Sigmoid colon (tissue), 6 donors: ENCODE measurements at regions not wholly inside any gene's neighbourhood (a gene's known extent, or its start where the extent isn't known, plus 50 kb on each side); places are given as distances from the start of the nearest gene placed in this dataset.

ENCODE experiments used
- DNase-seq: peaks from one replicate; pipeline ENCODE4 v3.0.0-alpha.2; 2019
- H3K27ac ChIP-seq, 4 donors: fragments of 200-600 bp; sonication (generic); one replicate each; pipeline ENCODE4 v1.5.1; 2016 to 2019; ENCODE audit warnings: mild to moderate bottlenecking in 1 of 4
- H3K27me3 ChIP-seq, 3 donors: fragments of 200-600 bp; sonication (generic); one replicate each; pipeline ENCODE4 v1.5.1; 2019; ENCODE audit warnings: mild to moderate bottlenecking in 1 of 3
- H3K36me3 ChIP-seq, 4 donors: fragments of 200-600 bp; sonication (generic); one replicate each; pipeline ENCODE4 v1.5.1; 2016 to 2019
- H3K4me1 ChIP-seq, 4 donors: fragments of 200-600 bp; sonication (generic); one replicate each; pipeline ENCODE4 v1.5.1; 2017 to 2019
- H3K4me3 ChIP-seq, 4 donors: fragments of 200-600 bp; sonication (generic); one replicate each; pipeline ENCODE4 v1.5.1; 2017 to 2019; ENCODE audit warnings: mild to moderate bottlenecking in 2 of 4, moderate library complexity in 1 of 4
- H3K9me3 ChIP-seq, 4 donors: fragments of 200-600 bp in 3 of 4; sonication (generic) in 3 of 4; one replicate each; pipeline versions ENCODE4 v1.5.1 to v1.6.1; 2013 to 2019
- CTCF ChIP-seq, 4 experiments: fragments of 450-650 bp in 3 of 4; fragments of 200-600 bp in 1 of 4; IDR thresholded peaks; one replicate each; pipeline ENCODE4 v1.5.1; 2016 to 2019; ENCODE audit warnings: antibody characterized with exemption in 4 of 4, mild to moderate bottlenecking in 3 of 4, moderate library complexity in 2 of 4
- EP300 ChIP-seq, 4 donors: sonication (generic); formaldehyde crosslinking; IDR thresholded peaks; one replicate each; pipeline ENCODE4 v1.6.1; 2017; ENCODE audit warnings: antibody characterized with exemption in 4 of 4
- POLR2A ChIP-seq, 2 donors: fragments of 450-650 bp; IDR thresholded peaks; one replicate each; pipeline ENCODE4 v1.6.1; 2016; ENCODE audit warnings: antibody characterized with exemption in 2 of 2, mild to moderate bottlenecking in 2 of 2, moderate library complexity in 2 of 2
- POLR2AphosphoS5 ChIP-seq, 4 donors: sonication (generic); formaldehyde crosslinking; IDR thresholded peaks; one replicate each; pipeline ENCODE4 v1.6.1; 2017; ENCODE audit warnings: antibody characterized with exemption in 4 of 4
- WGBS, 2 donors: extraction: QIAGEN DNeasy Blood & Tissue Kit; methylation state at CpG; one replicate each; pipeline ENCODE4 v1.1.7; 2013; 5-methylcytosine and 5-hydroxymethylcytosine counted together
- intact Hi-C: fragments of 100-400 bp; cut with DNase I; formaldehyde crosslinking; loops from one replicate; pipeline ENCODE4 v1.15.1; 2023
- donor health status: healthy with polysubstance abuse.
- donor health status: healthy.

- Histone ChIP-seq H3K4me1 (peaks cover 0 to 6% (median 0%) of the 10 kb centered on the region in 4 donors), H3K9me3 (peaks cover 0 to 9% (median 2%) of the 10 kb centered on the region in 4 donors), H3K27ac (no peak overlapping the region), H3K4me3 (no peak overlapping the region), H3K36me3 (no peaks in the 10 kb centered on the region), H3K27me3 (no peaks in the 10 kb centered on the region)
- 86 to 87% methylated on average over 2 of the region's 2 CpGs for WGBS, 2 donors
- intact Hi-C loops, result no loop called here
- no peak for TF ChIP-seq CTCF (IDR thresholded peaks at IDR 0.05)
- no peak for TF ChIP-seq EP300 (IDR thresholded peaks at IDR 0.05)
- no peak for TF ChIP-seq POLR2AphosphoS5 (IDR thresholded peaks at IDR 0.05)
- TF ChIP-seq POLR2A (IDR thresholded peaks at IDR 0.05), result no peak
- DNase-seq, result no peak
These were observed 281.7 kb upstream of the CXADR start for GRCh38 chr21:17231124-17231523.

DNA sequence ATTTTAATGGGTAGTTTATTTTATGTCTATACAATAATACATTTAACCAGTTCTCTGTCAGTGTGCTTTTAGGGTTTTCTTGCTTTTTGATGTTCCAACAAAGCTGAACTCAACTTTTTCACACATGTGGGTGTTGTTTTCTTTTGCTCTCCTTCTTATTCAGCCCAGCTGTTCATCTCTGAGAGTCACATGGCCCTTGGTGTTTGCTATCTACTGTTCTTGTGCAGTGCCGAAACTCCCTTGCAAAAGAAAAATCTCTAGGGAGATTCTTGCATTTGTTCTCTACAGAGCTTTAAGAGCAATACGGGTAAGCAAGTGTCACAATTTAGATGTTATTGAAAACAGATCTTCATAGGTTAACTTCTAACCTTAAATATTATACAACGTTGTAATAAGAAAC is 281.1 kb upstream of the CXADR start:
- no peak for DNase-seq
- no peaks in the 10 kb centered on the region for H3K36me3 ChIP-seq
- intact Hi-C loops, result no loop called here
- no peaks in the 10 kb centered on the region for H3K27me3 ChIP-seq
- H3K4me1 ChIP-seq, result peaks cover 0 to 6% (median 0%) of the 10 kb centered on the region in 4 donors
- 79 to 81% methylated on average over 3 of the region's 3 CpGs for WGBS, 2 donors
- H3K27ac ChIP-seq, result no peak overlapping the region
- H3K9me3 ChIP-seq, result peaks cover 0 to 9% (median 2%) of the 10 kb centered on the region in 4 donors
- H3K4me3 ChIP-seq, result no peak overlapping the region
- TF ChIP-seq POLR2AphosphoS5 (IDR thresholded peaks at IDR 0.05) (peak in 1 of 4 donors; percentile 21), EP300 (IDR thresholded peaks at IDR 0.05) (no peak), POLR2A (IDR thresholded peaks at IDR 0.05) (no peak)

- H3K27me3 ChIP-seq, result no peaks in the 10 kb centered on the region
- H3K4me3 ChIP-seq, result no peak overlapping the region
- intact Hi-C loops, result no loop called here
- DNase-seq, result no peak
- TF ChIP-seq POLR2AphosphoS5 (IDR thresholded peaks at IDR 0.05) (no peak), CTCF (IDR thresholded peaks at IDR 0.05) (no peak), EP300 (IDR thresholded peaks at IDR 0.05) (no peak), POLR2A (IDR thresholded peaks at IDR 0.05) (no peak)
- no peak overlapping the region for H3K27ac ChIP-seq
- H3K36me3 ChIP-seq, result no peaks in the 10 kb centered on the region
- H3K9me3 ChIP-seq, result no peaks in the 10 kb centered on the region
- no peaks in the 10 kb centered on the region for H3K4me1 ChIP-seq
These were observed 274.4 kb upstream of the CXADR start for GRCh38 chr21:17238468-17238867.

GRCh38 chr21:17250778-17251241 is 262.0 kb upstream of the CXADR start:
- no peaks in the 10 kb centered on the region for H3K36me3 ChIP-seq
- intact Hi-C loops, result no loop called here
- H3K27me3 ChIP-seq, result no peaks in the 10 kb centered on the region
- no peaks in the 10 kb centered on the region for H3K4me1 ChIP-seq
- no peak for DNase-seq
- no peaks in the 10 kb centered on the region for H3K9me3 ChIP-seq
- WGBS, 2 donors, result 13 to 55% methylated on average over 2 of the region's 2 CpGs
- no peak overlapping the region for H3K4me3 ChIP-seq
- H3K27ac ChIP-seq, result no peak overlapping the region
- TF ChIP-seq EP300 (IDR thresholded peaks at IDR 0.05) (no peak), POLR2A (IDR thresholded peaks at IDR 0.05) (no peak), POLR2AphosphoS5 (IDR thresholded peaks at IDR 0.05) (no peak), CTCF (IDR thresholded peaks at IDR 0.05) (no peak)

- Histone ChIP-seq H3K9me3 (no peaks in the 10 kb centered on the region), H3K27me3 (no peaks in the 10 kb centered on the region), H3K36me3 (no peaks in the 10 kb centered on the region), H3K4me3 (no peak overlapping the region), H3K27ac (no peak overlapping the region), H3K4me1 (no peaks in the 10 kb centered on the region)
- WGBS, 2 donors, result 89 to 92% methylated on average over 1 of the region's 1 CpG
- no peak for DNase-seq
- intact Hi-C loops, result no loop called here
- TF ChIP-seq POLR2AphosphoS5 (IDR thresholded peaks at IDR 0.05) (no peak), EP300 (IDR thresholded peaks at IDR 0.05) (no peak), POLR2A (IDR thresholded peaks at IDR 0.05) (no peak), CTCF (IDR thresholded peaks at IDR 0.05) (no peak)
These were observed 255.1 kb upstream of the CXADR start for GRCh38 chr21:17257784-17258183.
